ENCODE measurements at regions not wholly inside any gene's neighbourhood (a gene's known extent, or its start where the extent isn't known, plus 50 kb on each side); places are given as distances from the start of the nearest gene placed in this dataset.

DNA sequence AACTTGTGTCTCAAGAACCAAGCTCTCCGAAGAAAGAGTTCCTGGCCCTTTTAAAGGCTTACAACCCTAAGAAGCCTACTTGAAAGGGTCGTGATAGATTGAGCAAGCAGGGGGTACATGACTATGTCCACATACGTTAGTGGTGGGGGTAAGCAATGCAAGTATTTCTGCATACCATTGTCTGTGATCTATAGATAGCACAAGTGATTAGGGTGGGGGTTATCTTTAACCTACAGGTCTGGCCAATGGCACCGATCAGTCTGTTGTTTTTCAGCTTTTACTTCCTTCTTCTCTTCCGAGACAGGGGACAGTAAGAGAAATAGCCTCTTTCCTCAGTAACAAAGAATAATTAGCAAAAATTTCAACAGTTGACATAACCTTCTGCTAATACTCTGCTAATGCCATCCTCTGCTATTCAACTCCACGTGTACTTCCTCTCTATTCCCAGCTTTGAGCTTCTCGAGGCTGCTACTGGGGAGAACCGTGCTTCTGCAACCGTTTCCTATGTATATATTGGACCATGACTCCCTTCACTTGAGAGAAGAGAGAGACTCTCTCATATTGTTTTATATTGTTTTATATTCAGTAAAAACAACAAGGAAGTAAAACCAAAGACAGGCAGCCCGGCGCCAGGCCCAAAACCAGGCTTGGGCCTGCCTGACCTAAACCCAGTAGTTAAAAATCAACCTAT is 727.7 kb upstream of the NCAM2 start:
- TF ChIP-seq, protein P1, sequence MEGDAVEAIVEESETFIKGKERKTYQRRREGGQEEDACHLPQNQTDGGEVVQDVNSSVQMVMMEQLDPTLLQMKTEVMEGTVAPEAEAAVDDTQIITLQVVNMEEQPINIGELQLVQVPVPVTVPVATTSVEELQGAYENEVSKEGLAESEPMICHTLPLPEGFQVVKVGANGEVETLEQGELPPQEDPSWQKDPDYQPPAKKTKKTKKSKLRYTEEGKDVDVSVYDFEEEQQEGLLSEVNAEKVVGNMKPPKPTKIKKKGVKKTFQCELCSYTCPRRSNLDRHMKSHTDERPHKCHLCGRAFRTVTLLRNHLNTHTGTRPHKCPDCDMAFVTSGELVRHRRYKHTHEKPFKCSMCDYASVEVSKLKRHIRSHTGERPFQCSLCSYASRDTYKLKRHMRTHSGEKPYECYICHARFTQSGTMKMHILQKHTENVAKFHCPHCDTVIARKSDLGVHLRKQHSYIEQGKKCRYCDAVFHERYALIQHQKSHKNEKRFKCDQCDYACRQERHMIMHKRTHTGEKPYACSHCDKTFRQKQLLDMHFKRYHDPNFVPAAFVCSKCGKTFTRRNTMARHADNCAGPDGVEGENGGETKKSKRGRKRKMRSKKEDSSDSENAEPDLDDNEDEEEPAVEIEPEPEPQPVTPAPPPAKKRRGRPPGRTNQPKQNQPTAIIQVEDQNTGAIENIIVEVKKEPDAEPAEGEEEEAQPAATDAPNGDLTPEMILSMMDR (conservative IDR thresholded peaks at IDR 0.05 in 1 of 2, IDR thresholded peaks at IDR 0.05 in 1 of 2; ENCODE audit: extremely low read depth in 1 of 2, insufficient read depth in 1 of 2, low read depth in 1 of 2, low read length in 2 of 2) = no peak
- TF ChIP-seq EZH2 (IDR thresholded peaks at IDR 0.05; ENCODE audit: borderline replicate concordance, low read length) = no peak

Data from mammary epithelial cell (primary cell).